ENCODE measurements at regions not wholly inside any gene's neighbourhood (a gene's known extent, or its start where the extent isn't known, plus 50 kb on each side); places are given as distances from the start of the nearest gene placed in this dataset.

- H3K56ac ChIP-seq (replicated peaks; ENCODE audit: insufficient read length, low read depth, low read length): no peak overlapping the region
- 0 out of 2 replicates have a peak overlapping the region, but pooled peaks have one; percentile 9 for H4K8ac ChIP-seq (ENCODE audit: extremely low read depth, insufficient read depth, low read length)
- TF ChIP-seq NANOG (IDR thresholded peaks at IDR 0.05; ENCODE audit: insufficient read depth, low read depth, low read length, poor library complexity, severe bottlenecking) (no peak), EZH2 (IDR thresholded peaks at IDR 0.05; ENCODE audit: low read depth, low read length, severe bottlenecking) (no peak), ZNF274 (IDR thresholded peaks at IDR 0.05; ENCODE audit: borderline replicate concordance, extremely low read depth, low read length) (no peak), NRF1 (IDR thresholded peaks at IDR 0.05; ENCODE audit: low read depth, low read length) (no peak), TAF1 (IDR thresholded peaks at IDR 0.05; ENCODE audit: low read depth, low read length) (no peak), RAD21 (IDR thresholded peaks at IDR 0.05 in 1 of 2, conservative IDR thresholded peaks at IDR 0.05 in 1 of 2; ENCODE audit: low read depth in 2 of 2, low read length in 2 of 2) (no peak), CHD1 (IDR thresholded peaks at IDR 0.05; ENCODE audit: low read depth, low read length) (no peak), YY1 (IDR thresholded peaks at IDR 0.05; ENCODE audit: low read depth, low read length) (no peak)
- peak overlapping the region; percentile 30 for H2AFZ ChIP-seq (ENCODE audit: low read length)
- H2BK15ac ChIP-seq (ENCODE audit: low read length): 0 out of 2 replicates have a peak overlapping the region, but pooled peaks have one; percentile 12
- peak overlapping the region; percentile 16 for H2BK20ac ChIP-seq (ENCODE audit: low read length)
- no peaks in the 10 kb centered on the region for H3K36me3 ChIP-seq (ENCODE audit: control insufficient read depth in 2 of 4, insufficient read depth in 4 of 4, low read length in 3 of 4)
- H2BK120ac ChIP-seq (replicated peaks; ENCODE audit: low read depth, low read length): no peak overlapping the region
- DNase-seq (ENCODE audit: low read depth in 1 of 2, low spot score in 2 of 2) (no peak), FAIRE-seq (no peak)
- no peak overlapping the region for H3K14ac ChIP-seq (ENCODE audit: insufficient read length)
- peak overlapping the region; percentile 59 for H4K91ac ChIP-seq (replicated peaks; ENCODE audit: insufficient read length, low read length)
- H3K4me2 ChIP-seq (ENCODE audit: insufficient read depth in 1 of 2, low read depth in 2 of 2, low read length in 2 of 2): no peak overlapping the region
- no peaks in the 10 kb centered on the region for H4K20me1 ChIP-seq (replicated peaks in 1 of 2; ENCODE audit: control insufficient read depth in 1 of 2, insufficient read depth in 2 of 2, low read length in 2 of 2)
- H4K5ac ChIP-seq (ENCODE audit: insufficient read length, low read depth, low read length): no peak overlapping the region
- peak overlapping the region; percentile 72 for H3K18ac ChIP-seq (ENCODE audit: extremely low read depth, low read length)
- no peak overlapping the region for H3K23ac ChIP-seq (ENCODE audit: insufficient read length)
- H2AK5ac ChIP-seq (ENCODE audit: low read depth, low read length): no peak overlapping the region
- POLR2A ChIA-PET (ENCODE audit: partially characterized antibody): no interaction called here
- no peak overlapping the region for H3K27ac ChIP-seq (ENCODE audit: low read depth, low read length)
- no peaks in the 10 kb centered on the region for H3K79me1 ChIP-seq (ENCODE audit: low read depth, low read length)
- no peak overlapping the region for H3K4me3 ChIP-seq (ENCODE audit: extremely low read depth in 1 of 4, insufficient read depth in 2 of 4, low read depth in 3 of 4, low read length in 4 of 4)
- no peaks in the 10 kb centered on the region for H3K27me3 ChIP-seq (replicated peaks in 1 of 4; ENCODE audit: control insufficient read depth in 3 of 4, extremely low read depth in 1 of 4, insufficient read depth in 3 of 4, low read length in 3 of 4)
- WGBS, 2 experiments (ENCODE audit: extremely low coverage in 1 of 2, insufficient coverage in 1 of 2, insufficient read length in 1 of 2, insufficient replicate concordance in 2 of 2, low coverage in 1 of 2, low lambda C conversion rate in 2 of 2, missing lambda C conversion rate in 1 of 2): 87% methylated on average over 8 of the region's 8 CpGs; no CpG with 5 or more reads in 1 of the 2 experiments
- H3K4me1 ChIP-seq (replicated peaks in 1 of 4; ENCODE audit: control insufficient read depth in 3 of 4, insufficient read depth in 4 of 4, low read length in 3 of 4): peaks cover 0 to 6% (median 5%) of the 10 kb centered on the region in 4 experiments; a peak in 4 of 7 replicates
- H3K9me3 ChIP-seq (ENCODE audit: insufficient read depth in 2 of 2, low read depth in 1 of 2, low read length in 1 of 2): no peaks in the 10 kb centered on the region
- no peak overlapping the region for H3K4ac ChIP-seq (replicated peaks; ENCODE audit: insufficient read length, low read depth, low read length)
- H2BK12ac ChIP-seq (ENCODE audit: low read depth, low read length): peak overlapping the region; percentile 32; the same call in 1 of the 2 replicates
- H3K9ac ChIP-seq (replicated peaks in 1 of 4; ENCODE audit: extremely low read depth in 1 of 4, low read depth in 3 of 4, low read length in 3 of 4): no peak overlapping the region
- H3K23me2 ChIP-seq (ENCODE audit: low read depth, low read length): no peaks in the 10 kb centered on the region
- H3K79me2 ChIP-seq (ENCODE audit: control insufficient read depth in 1 of 2, insufficient read depth in 2 of 2, low read length in 2 of 2): no peaks in the 10 kb centered on the region
- CTCF ChIA-PET (ENCODE audit: partially characterized antibody): interaction anchor here (0.6 to 2.4 kb wide), 4 partner anchors 12 to 77 kb away, joined by 3 to 11 read pairs (median 4); no protein-coding TSS in a partner anchor
- H2BK5ac ChIP-seq (ENCODE audit: low read depth, low read length): peak overlapping the region; percentile 21; the same call in 1 of the 2 replicates
These were observed 421.3 kb upstream of the ADGRL2 start for GRCh38 chr1:81379430-81379829.

Data from H1 (cell line).